ENCODE measurements at regions not wholly inside any gene's neighbourhood (a gene's known extent, or its start where the extent isn't known, plus 50 kb on each side); places are given as distances from the start of the nearest gene placed in this dataset.

DNA sequence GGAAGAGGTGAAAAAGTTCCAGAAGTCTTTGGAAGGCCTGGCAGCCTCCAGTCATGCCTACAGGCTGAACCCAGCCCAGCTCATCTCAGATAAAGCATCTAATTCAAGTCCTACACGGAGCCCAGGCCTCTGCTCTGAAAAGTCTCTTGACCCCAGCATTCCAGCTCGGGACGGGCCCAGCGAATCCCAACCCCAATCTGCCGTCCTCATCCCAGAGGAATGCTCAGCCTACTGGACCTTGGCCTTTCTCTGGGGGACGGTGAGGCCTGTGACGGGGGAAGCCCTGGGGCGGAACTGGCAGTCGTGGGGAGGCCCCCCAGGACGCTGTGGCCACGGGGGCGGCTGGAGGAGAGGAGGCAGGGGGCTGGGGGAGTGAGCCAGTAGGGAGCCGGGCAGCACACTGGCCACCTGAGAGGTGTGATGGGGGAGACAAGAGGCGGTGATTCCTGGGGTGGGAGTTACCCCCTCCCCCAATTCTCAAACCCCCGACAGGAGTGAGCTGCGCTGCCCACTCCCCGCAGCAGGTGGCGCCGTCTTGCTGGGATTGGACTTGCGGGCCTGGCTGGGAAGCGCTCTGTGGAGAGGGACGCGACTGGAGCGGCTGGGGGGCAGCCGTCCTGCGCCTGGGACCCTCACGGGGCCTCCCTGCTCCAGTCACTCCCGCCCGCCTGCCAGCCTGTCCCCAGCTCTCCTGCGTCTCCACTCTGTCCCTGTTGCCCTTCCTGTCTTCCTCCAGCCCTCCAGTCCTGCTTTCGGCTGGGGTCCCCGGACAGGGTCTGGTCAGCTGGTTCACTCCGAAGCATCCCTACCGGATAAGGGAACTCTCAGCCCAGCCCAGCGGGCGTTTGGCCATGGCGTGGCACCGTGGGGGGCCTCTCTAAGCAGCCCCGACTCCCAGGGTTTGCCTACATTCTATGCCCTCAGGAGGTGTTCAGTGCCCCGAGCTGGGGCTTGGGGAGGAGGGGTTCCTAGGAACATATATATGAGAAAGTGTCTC is 182.6 kb upstream of the HAAO start (continued):
- TF ChIP-seq SREBF2 (IDR thresholded peaks at IDR 0.05; ENCODE audit: low read length) (no peak), ATF7 (IDR thresholded peaks at IDR 0.05; ENCODE audit: low read depth) (no peak), SREBF1 (IDR thresholded peaks at IDR 0.05; ENCODE audit: low read length) (no peak), ESRRA (IDR thresholded peaks at IDR 0.05; ENCODE audit: low read length) (no peak), MEF2A (IDR thresholded peaks at IDR 0.05; ENCODE audit: insufficient read depth, low read depth, low read length) (no peak), CBFB (IDR thresholded peaks at IDR 0.05; ENCODE audit: low read depth) (no peak), SMAD1 (IDR thresholded peaks at IDR 0.05; ENCODE audit: low read depth, partially characterized antibody) (no peak), RUNX3 (IDR thresholded peaks at IDR 0.05; ENCODE audit: low read length) (no peak), IKZF1 (conservative IDR thresholded peaks at IDR 0.05) (peak; percentile 41), POU2F2 (IDR thresholded peaks at IDR 0.05; ENCODE audit: borderline replicate concordance, low read depth, low read length) (no peak), TBL1XR1 (IDR thresholded peaks at IDR 0.05; ENCODE audit: low read depth, low read length) (no peak), BCL11A (IDR thresholded peaks at IDR 0.05; ENCODE audit: low read depth, low read length) (no peak), TCF7 (IDR thresholded peaks at IDR 0.05; ENCODE audit: borderline replicate concordance) (no peak), ZNF207 (IDR thresholded peaks at IDR 0.05; ENCODE audit: borderline replicate concordance) (no peak), ZNF274 (IDR thresholded peaks at IDR 0.05; ENCODE audit: insufficient read depth, insufficient read length) (no peak), MYC (IDR thresholded peaks at IDR 0.05; ENCODE audit: insufficient read depth, insufficient read length, insufficient replicate concordance, low read length, severe bottlenecking) (no peak)
- TF ChIP-seq, protein P1, sequence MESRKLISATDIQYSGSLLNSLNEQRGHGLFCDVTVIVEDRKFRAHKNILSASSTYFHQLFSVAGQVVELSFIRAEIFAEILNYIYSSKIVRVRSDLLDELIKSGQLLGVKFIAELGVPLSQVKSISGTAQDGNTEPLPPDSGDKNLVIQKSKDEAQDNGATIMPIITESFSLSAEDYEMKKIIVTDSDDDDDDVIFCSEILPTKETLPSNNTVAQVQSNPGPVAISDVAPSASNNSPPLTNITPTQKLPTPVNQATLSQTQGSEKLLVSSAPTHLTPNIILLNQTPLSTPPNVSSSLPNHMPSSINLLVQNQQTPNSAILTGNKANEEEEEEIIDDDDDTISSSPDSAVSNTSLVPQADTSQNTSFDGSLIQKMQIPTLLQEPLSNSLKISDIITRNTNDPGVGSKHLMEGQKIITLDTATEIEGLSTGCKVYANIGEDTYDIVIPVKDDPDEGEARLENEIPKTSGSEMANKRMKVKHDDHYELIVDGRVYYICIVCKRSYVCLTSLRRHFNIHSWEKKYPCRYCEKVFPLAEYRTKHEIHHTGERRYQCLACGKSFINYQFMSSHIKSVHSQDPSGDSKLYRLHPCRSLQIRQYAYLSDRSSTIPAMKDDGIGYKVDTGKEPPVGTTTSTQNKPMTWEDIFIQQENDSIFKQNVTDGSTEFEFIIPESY (IDR thresholded peaks at IDR 0.05): no peak
- TF ChIP-seq, protein P2, sequence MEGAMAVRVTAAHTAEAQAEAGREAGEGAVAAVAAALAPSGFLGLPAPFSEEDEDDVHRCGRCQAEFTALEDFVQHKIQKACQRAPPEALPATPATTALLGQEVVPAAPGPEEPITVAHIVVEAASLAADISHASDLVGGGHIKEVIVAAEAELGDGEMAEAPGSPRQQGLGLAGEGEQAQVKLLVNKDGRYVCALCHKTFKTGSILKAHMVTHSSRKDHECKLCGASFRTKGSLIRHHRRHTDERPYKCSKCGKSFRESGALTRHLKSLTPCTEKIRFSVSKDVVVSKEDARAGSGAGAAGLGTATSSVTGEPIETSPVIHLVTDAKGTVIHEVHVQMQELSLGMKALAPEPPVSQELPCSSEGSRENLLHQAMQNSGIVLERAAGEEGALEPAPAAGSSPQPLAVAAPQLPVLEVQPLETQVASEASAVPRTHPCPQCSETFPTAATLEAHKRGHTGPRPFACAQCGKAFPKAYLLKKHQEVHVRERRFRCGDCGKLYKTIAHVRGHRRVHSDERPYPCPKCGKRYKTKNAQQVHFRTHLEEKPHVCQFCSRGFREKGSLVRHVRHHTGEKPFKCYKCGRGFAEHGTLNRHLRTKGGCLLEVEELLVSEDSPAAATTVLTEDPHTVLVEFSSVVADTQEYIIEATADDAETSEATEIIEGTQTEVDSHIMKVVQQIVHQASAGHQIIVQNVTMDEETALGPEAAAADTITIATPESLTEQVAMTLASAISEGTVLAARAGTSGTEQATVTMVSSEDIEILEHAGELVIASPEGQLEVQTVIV (IDR thresholded peaks at IDR 0.05; ENCODE audit: borderline replicate concordance, partially characterized antibody): no peak
- TF ChIP-seq, protein P3, sequence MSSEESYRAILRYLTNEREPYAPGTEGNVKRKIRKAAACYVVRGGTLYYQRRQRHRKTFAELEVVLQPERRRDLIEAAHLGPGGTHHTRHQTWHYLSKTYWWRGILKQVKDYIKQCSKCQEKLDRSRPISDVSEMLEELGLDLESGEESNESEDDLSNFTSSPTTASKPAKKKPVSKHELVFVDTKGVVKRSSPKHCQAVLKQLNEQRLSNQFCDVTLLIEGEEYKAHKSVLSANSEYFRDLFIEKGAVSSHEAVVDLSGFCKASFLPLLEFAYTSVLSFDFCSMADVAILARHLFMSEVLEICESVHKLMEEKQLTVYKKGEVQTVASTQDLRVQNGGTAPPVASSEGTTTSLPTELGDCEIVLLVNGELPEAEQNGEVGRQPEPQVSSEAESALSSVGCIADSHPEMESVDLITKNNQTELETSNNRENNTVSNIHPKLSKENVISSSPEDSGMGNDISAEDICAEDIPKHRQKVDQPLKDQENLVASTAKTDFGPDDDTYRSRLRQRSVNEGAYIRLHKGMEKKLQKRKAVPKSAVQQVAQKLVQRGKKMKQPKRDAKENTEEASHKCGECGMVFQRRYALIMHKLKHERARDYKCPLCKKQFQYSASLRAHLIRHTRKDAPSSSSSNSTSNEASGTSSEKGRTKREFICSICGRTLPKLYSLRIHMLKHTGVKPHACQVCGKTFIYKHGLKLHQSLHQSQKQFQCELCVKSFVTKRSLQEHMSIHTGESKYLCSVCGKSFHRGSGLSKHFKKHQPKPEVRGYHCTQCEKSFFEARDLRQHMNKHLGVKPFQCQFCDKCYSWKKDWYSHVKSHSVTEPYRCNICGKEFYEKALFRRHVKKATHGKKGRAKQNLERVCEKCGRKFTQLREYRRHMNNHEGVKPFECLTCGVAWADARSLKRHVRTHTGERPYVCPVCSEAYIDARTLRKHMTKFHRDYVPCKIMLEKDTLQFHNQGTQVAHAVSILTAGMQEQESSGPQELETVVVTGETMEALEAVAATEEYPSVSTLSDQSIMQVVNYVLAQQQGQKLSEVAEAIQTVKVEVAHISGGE (CRISPR knock-in tag; IDR thresholded peaks at IDR 0.05): no peak
- TF ChIP-seq, protein P4, sequence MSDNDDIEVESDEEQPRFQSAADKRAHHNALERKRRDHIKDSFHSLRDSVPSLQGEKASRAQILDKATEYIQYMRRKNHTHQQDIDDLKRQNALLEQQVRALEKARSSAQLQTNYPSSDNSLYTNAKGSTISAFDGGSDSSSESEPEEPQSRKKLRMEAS (IDR thresholded peaks at IDR 0.05; ENCODE audit: low read depth, low read length): no peak
